HepG2 (cell line): ENCODE measurements at regions not wholly inside any gene's neighbourhood (a gene's known extent, or its start where the extent isn't known, plus 50 kb on each side); places are given as distances from the start of the nearest gene placed in this dataset.

Source experiments
- ATAC-seq: fragments of 200-7000 bp; cut with Tn5 transposase; 3 replicates; pipeline ENCODE4 v1.9.1; 2020; ENCODE audit warnings: mild to moderate bottlenecking, moderate library complexity
- BruUV-seq: library from RNA; stranded (reverse); fragments of 400-500 nt; replicated peaks from 2 replicates; lab custom pipeline; 2021; lab: Mats Ljungman, UMichigan
- CTCF ChIA-PET: fragments of 300-600 bp; formaldehyde crosslinking; extraction: SDS; loops from one replicate; lab custom pipeline; 2021; ENCODE audit warnings: low total read pairs, inconsistent platforms, low intra/inter-chr PET ratio; lab: Yijun Ruan, JAX
- POLR2A ChIA-PET: fragments of 350-600 bp; sonication (Branson Sonifier 250); formaldehyde crosslinking; loops from one replicate; lab custom pipeline; 2020; ENCODE audit warnings: antibody characterized with exemption, inconsistent platforms; lab: Yijun Ruan, JAX
- DNase-seq: peaks from one replicate; pipeline ENCODE4 v3.0.0-alpha.2; 2015; ENCODE audit warnings: low spot score
- FAIRE-seq: peaks from 3 replicates; lab custom pipeline; 2011; peaks lifted over from hg19 to GRCh38; lab: Jason Lieb, UNC
- H2AFZ ChIP-seq: one replicate; pipeline ENCODE4 v1.6.1; 2011; ENCODE audit warnings: low read length, inconsistent platforms
- H3K27ac ChIP-seq: fragments of 300-600 bp; 3 replicates; pipeline ENCODE4 v1.8.0; 2011; ENCODE audit warnings: mixed run types, mild to moderate bottlenecking, mixed read lengths, low read length, inconsistent platforms; ENCODE audit not compliant: insufficient read depth; ENCODE audit errors: extremely low read length
- H3K27me3 ChIP-seq, 2 experiments: fragments of 200-600 bp in 1 of 2; 2 replicates in 1 of 2; 3 replicates in 1 of 2; pipeline versions ENCODE4 v1.6.0 to v1.8.0; 2011; ENCODE audit warnings: low read length in 2 of 2, mild to moderate bottlenecking in 2 of 2, moderate library complexity in 2 of 2, inconsistent platforms in 1 of 2; ENCODE audit not compliant: insufficient read depth in 2 of 2, control insufficient read depth in 1 of 2
- H3K36me3 ChIP-seq, 2 experiments: fragments of 200-600 bp in 1 of 2; replicated peaks in 1 of 2; 2 replicates in 1 of 2; 3 replicates in 1 of 2; pipeline versions ENCODE4 v1.5.1 to v1.8.0; 2011; ENCODE audit warnings: low read length in 2 of 2, inconsistent platforms in 1 of 2; ENCODE audit not compliant: insufficient read depth in 2 of 2, control insufficient read depth in 1 of 2
- H3K4me1 ChIP-seq: 2 replicates; pipeline ENCODE4 v1.5.1; 2012; ENCODE audit warnings: low read length, inconsistent platforms; ENCODE audit not compliant: insufficient read depth
- H3K4me2 ChIP-seq: 2 replicates; pipeline ENCODE4 v1.6.0; 2011; ENCODE audit warnings: low read depth, low read length, inconsistent platforms
- H3K4me3 ChIP-seq, 3 experiments: fragments of 200-600 bp in 1 of 3; sonication (generic), shearing (Covaris generic) in 1 of 3; replicated peaks in 1 of 3; 2 replicates each; pipeline ENCODE4 v1.5.1; 2011 to 2016; ENCODE audit warnings: low read length in 3 of 3, inconsistent platforms in 2 of 3, low read depth in 2 of 3, mild to moderate bottlenecking in 2 of 3, control low read depth in 1 of 3, mixed read lengths in 1 of 3; ENCODE audit not compliant: insufficient read depth in 1 of 3
- H3K79me2 ChIP-seq: one replicate; pipeline ENCODE4 v1.6.1; 2011; ENCODE audit warnings: low read length, inconsistent platforms; ENCODE audit not compliant: insufficient read depth
- H3K9ac ChIP-seq: 2 replicates; pipeline ENCODE4 v1.6.0; 2011; ENCODE audit warnings: mild to moderate bottlenecking, low read depth, low read length, inconsistent platforms; ENCODE audit not compliant: insufficient read depth
- H3K9me3 ChIP-seq: 2 replicates; pipeline ENCODE4 v1.5.1; 2012; ENCODE audit warnings: mild to moderate bottlenecking, low read length
- H4K20me1 ChIP-seq: 2 replicates; pipeline ENCODE4 v1.6.0; 2011; ENCODE audit warnings: inconsistent platforms, mild to moderate bottlenecking, low read length, moderate library complexity; ENCODE audit not compliant: insufficient read depth
- AKAP8 ChIP-seq: sonication (generic); formaldehyde crosslinking; IDR thresholded peaks from 2 replicates; pipeline ENCODE4 v1.5.1; 2020; ENCODE audit warnings: mild to moderate bottlenecking, missing genetic modification reagents
- ATF3 ChIP-seq: sonication (generic); formaldehyde crosslinking; IDR thresholded peaks from 2 replicates; pipeline ENCODE4 v1.4.0; 2020; ENCODE audit warnings: missing genetic modification reagents
- CBX2 ChIP-seq, 2 experiments: fragments of 200-600 bp in 1 of 2; sonication (generic); formaldehyde crosslinking in 1 of 2; IDR thresholded peaks; 2 replicates each; pipeline versions ENCODE4 v1.7.0 to v1.8.1; 2018 to 2022; ENCODE audit warnings: low read depth in 2 of 2, low read length in 1 of 2, mild to moderate bottlenecking in 1 of 2, missing genetic modification reagents in 1 of 2
- EHMT2 ChIP-seq: fragments of 200-600 bp; sonication (generic); IDR thresholded peaks from 2 replicates; pipeline ENCODE4 v1.7.0; 2017; ENCODE audit warnings: antibody characterized with exemption, low read depth, low read length, borderline replicate concordance
- JUN ChIP-seq: sonication (generic); formaldehyde crosslinking; IDR thresholded peaks from 2 replicates; pipeline ENCODE4 v1.4.0; 2020; ENCODE audit warnings: mild to moderate bottlenecking, missing genetic modification reagents
- KAT8 ChIP-seq: IDR thresholded peaks from 2 replicates; pipeline ENCODE4 v1.6.1; 2016; ENCODE audit warnings: missing genetic modification reagents, missing compliant biosample characterization
- KDM4B ChIP-seq: sonication (generic); formaldehyde crosslinking; IDR thresholded peaks from 2 replicates; pipeline ENCODE4 v1.4.0; 2020; ENCODE audit warnings: missing genetic modification reagents
- KLF12 ChIP-seq: sonication (generic); formaldehyde crosslinking; IDR thresholded peaks from 2 replicates; pipeline ENCODE4 v1.4.0; 2020; ENCODE audit warnings: missing genetic modification reagents, borderline replicate concordance
- NBN ChIP-seq: fragments of 450-650 bp; conservative IDR thresholded peaks from 2 replicates; pipeline ENCODE4 v1.6.1; 2017
- PLRG1 ChIP-seq: fragments of 450-650 bp; conservative IDR thresholded peaks from 2 replicates; pipeline ENCODE4 v1.6.1; 2016
- POLR2AphosphoS5 ChIP-seq: IDR thresholded peaks from 2 replicates; pipeline ENCODE4 v1.6.1; 2012; ENCODE audit warnings: low read depth, low read length
- RXRA ChIP-seq: sonication (generic); formaldehyde crosslinking; IDR thresholded peaks from 2 replicates; pipeline ENCODE4 v1.5.1; 2020; ENCODE audit warnings: missing genetic modification reagents
- STAT6 ChIP-seq: sonication (generic); formaldehyde crosslinking; IDR thresholded peaks from 2 replicates; pipeline ENCODE4 v1.4.0; 2020; ENCODE audit warnings: missing genetic modification reagents, mild to moderate bottlenecking, borderline replicate concordance
- ZBTB4 ChIP-seq: sonication (generic); formaldehyde crosslinking; IDR thresholded peaks from 2 replicates; pipeline ENCODE4 v1.4.0; 2020; ENCODE audit warnings: missing genetic modification reagents, mild to moderate bottlenecking, borderline replicate concordance
- ZFY ChIP-seq: sonication (generic); formaldehyde crosslinking; IDR thresholded peaks from 2 replicates; pipeline ENCODE4 v1.4.0; 2020; ENCODE audit warnings: missing genetic modification reagents
- ZNF160 ChIP-seq: sonication (generic); formaldehyde crosslinking; IDR thresholded peaks from 2 replicates; pipeline ENCODE4 v1.8.0; 2022; ENCODE audit warnings: mild to moderate bottlenecking, inconsistent platforms, missing genetic modification reagents
- ZNF362 ChIP-seq: sonication (generic); formaldehyde crosslinking; IDR thresholded peaks from 2 replicates; pipeline ENCODE4 v1.4.0; 2020; ENCODE audit warnings: missing genetic modification reagents, mild to moderate bottlenecking, borderline replicate concordance
- ZNF780A ChIP-seq: sonication (generic); formaldehyde crosslinking; IDR thresholded peaks from 2 replicates; pipeline ENCODE4 v1.8.0; 2022; ENCODE audit warnings: mild to moderate bottlenecking, missing genetic modification reagents, moderate library complexity
- WGBS: methylation state at CpG from one replicate; pipeline ENCODE4 v1.1.6; 2017; ENCODE audit warnings: low lambda C conversion rate; 5-methylcytosine and 5-hydroxymethylcytosine counted together
- in situ Hi-C: cut with HindIII; loops from 2 replicates; pipeline ENCODE4 v1.10.0; 2017; ENCODE audit warnings: low pct_unique_long_range_greater_than_20kb; ENCODE audit not compliant: extremely low pct_ligation_motif_present
- intact Hi-C: fragments of 100-400 bp; cut with micrococcal nuclease; formaldehyde crosslinking; loops from one replicate; pipeline ENCODE4 v1.10.0; 2022; ENCODE audit not compliant: unreplicated experiment

- ChIA-PET CTCF (no interaction called here), POLR2A (no interaction called here)
- no peak for FAIRE-seq
- intact Hi-C loops = no loop called here
- H3K27me3 ChIP-seq = no peaks in the 10 kb centered on the region
- H3K36me3 ChIP-seq = no peaks in the 10 kb centered on the region
- H4K20me1 ChIP-seq = no peaks in the 10 kb centered on the region
- no peak overlapping the region for H3K27ac ChIP-seq
- no peak for DNase-seq
- no peak overlapping the region for H3K4me3 ChIP-seq
- TF ChIP-seq ZNF780A (no peak), ZNF362 (CRISPR knock-in tag) (no peak), ZFY (CRISPR knock-in tag) (no peak), NBN (no peak), RXRA (CRISPR knock-in tag) (no peak), POLR2AphosphoS5 (no peak), PLRG1 (no peak), STAT6 (no peak), KDM4B (CRISPR knock-in tag) (no peak), JUN (no peak), KLF12 (CRISPR knock-in tag) (no peak), AKAP8 (CRISPR knock-in tag) (no peak), ATF3 (CRISPR knock-in tag) (no peak), CBX2 (IDR thresholded peaks at IDR 0.05; ENCODE audit: low read depth, low read length) (no peak), CBX2 (CRISPR knock-in tag; IDR thresholded peaks at IDR 0.05; ENCODE audit: low read depth) (no peak), KAT8 (CRISPR knock-in tag) (no peak), ZBTB4 (CRISPR knock-in tag) (no peak), EHMT2 (no peak), ZNF160 (CRISPR knock-in tag) (no peak)
- no TSS peak for BruUV-seq
- no peak overlapping the region for H3K4me2 ChIP-seq
- no peak for ATAC-seq
- no peaks in the 10 kb centered on the region for H3K79me2 ChIP-seq
- H3K4me1 ChIP-seq = no peaks in the 10 kb centered on the region
- H3K9ac ChIP-seq = no peak overlapping the region
- in situ Hi-C loops = no loop called here
- WGBS = 36% methylated on average over 8 of the region's 9 CpGs
- no peaks in the 10 kb centered on the region for H3K9me3 ChIP-seq
- no peak overlapping the region for H2AFZ ChIP-seq
Measured at GRCh38 chrX:15956681-15957080, 102.1 kb upstream of the AP1S2 start.
